ENCODE measurements at regions not wholly inside any gene's neighbourhood (a gene's known extent, or its start where the extent isn't known, plus 50 kb on each side); places are given as distances from the start of the nearest gene placed in this dataset.

DNA sequence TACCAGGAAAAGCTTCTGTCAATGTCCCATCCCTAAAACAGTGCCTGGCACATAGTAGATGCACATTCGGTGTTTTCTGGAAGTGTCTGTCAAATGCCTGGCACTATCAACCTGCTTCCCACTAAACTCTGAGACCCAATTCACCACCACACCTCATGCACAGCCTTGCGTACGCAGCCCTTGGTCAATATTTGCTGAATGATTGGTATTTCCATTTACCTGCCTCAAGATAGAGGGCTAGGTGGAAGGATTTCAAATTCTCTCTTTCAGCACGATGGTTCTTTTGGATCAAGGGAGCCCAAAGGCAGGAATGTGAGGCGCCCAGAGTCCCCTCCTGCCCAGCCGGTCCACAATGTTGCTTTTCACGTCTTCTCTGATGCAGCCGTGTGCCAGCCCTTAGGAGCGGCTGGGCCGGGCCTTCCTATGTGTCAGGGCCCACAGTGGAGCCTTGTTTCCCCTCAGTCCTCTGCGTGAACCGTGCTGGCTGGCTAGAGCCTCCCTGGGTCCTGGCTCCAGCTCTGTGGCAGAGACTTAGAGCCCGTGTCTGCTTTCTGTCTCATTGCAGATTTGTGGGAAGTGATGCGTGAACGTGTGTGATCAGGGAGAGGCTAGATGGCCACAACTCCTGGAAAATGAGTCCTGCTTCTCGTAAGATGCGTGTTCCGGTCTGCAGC is 99.9 kb upstream of the RFLNA start:
- ATAC-seq, result peak in 1 of 2 donors; percentile 47
- no peak overlapping the region for H3K4me3 ChIP-seq
- H3K9me3 ChIP-seq, result no peaks in the 10 kb centered on the region

DNA sequence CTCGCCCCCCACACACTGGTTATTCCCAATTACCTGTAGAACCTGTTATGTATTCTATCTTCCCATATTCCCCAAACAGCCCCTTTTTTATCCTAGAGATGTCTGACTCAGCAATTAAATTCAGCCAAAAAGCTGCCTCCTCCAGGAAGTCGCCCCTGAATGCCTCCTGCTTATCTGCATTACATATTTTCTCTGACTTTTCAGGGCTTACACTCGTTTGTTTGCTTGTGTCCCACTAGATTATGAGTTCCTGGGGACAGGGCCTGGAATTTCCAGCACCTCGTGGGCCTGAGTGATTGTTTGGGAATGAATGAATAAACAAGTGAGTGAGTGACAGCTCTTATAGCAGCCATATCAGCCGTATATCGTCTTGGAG is 99.3 kb upstream of the RFLNA start:
- ATAC-seq (no peak), DNase-seq (no peak)
- H3K4me3 ChIP-seq, result no peak overlapping the region
- H3K36me3 ChIP-seq, result no peaks in the 10 kb centered on the region
- H3K9me3 ChIP-seq, result no peaks in the 10 kb centered on the region
- H3K4me1 ChIP-seq, result no peaks in the 10 kb centered on the region
- TF ChIP-seq, protein P1, sequence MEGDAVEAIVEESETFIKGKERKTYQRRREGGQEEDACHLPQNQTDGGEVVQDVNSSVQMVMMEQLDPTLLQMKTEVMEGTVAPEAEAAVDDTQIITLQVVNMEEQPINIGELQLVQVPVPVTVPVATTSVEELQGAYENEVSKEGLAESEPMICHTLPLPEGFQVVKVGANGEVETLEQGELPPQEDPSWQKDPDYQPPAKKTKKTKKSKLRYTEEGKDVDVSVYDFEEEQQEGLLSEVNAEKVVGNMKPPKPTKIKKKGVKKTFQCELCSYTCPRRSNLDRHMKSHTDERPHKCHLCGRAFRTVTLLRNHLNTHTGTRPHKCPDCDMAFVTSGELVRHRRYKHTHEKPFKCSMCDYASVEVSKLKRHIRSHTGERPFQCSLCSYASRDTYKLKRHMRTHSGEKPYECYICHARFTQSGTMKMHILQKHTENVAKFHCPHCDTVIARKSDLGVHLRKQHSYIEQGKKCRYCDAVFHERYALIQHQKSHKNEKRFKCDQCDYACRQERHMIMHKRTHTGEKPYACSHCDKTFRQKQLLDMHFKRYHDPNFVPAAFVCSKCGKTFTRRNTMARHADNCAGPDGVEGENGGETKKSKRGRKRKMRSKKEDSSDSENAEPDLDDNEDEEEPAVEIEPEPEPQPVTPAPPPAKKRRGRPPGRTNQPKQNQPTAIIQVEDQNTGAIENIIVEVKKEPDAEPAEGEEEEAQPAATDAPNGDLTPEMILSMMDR (IDR thresholded peaks at IDR 0.05), result no peak
- intact Hi-C loops (cut with DNase I), result no loop called here
- H3K27me3 ChIP-seq (ENCODE audit: low read depth), result no peaks in the 10 kb centered on the region
- no peak overlapping the region for H3K27ac ChIP-seq

More for the DNA sequence above, 99.9 kb upstream of the RFLNA start:
- Histone ChIP-seq H3K27ac (no peak overlapping the region), H3K27me3 (ENCODE audit: low read depth) (no peaks in the 10 kb centered on the region), H3K36me3 (no peaks in the 10 kb centered on the region), H3K4me1 (no peaks in the 10 kb centered on the region)
- TF ChIP-seq, protein P1 (IDR thresholded peaks at IDR 0.05), result no peak
- DNase-seq, result no peak
- intact Hi-C loops (cut with DNase I), result no loop called here

DNA sequence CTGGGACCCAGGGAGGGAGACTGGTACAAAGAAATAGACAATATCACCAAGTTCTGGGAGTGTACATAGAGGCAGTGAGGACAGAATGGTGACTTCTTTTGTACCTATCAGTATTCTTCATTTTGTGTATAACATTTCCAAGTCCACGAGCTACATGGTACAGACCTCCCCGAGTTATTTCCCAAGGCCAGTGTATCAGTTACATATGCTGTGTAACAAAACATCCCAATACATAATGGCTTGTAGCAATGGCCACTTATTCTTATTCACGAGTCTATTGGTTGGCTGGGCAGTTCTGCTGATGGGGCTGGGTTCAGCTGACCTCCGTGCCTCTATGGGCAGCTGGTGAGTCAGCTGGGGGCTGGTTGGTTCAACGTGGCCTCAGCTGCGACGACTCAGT is 98.7 kb upstream of the RFLNA start:
- no peaks in the 10 kb centered on the region for H3K9me3 ChIP-seq

DNA sequence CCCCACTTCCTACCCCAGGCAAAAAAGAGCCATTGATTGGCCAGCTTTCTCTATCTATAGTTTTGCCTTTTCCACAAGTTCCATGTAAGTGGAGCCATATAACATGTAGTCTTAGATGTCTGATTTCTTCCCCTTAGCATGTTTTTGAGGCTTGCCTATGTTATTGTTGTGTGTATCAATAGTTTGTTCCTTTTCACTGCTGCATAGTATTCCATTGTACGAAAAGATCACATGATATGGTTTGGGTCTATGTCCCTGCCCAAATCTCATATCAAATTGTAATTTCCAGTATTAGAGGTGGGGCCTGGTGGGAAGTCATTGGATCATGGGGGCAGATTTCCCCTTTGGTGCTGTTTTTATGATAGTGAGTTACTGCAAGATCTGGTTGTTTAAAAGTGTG is 93.6 kb upstream of the RFLNA start:
- Histone ChIP-seq H3K36me3 (no peaks in the 10 kb centered on the region), H3K27me3 (ENCODE audit: low read depth) (no peaks in the 10 kb centered on the region), H3K27ac (no peak overlapping the region), H3K4me3 (no peak overlapping the region), H3K4me1 (no peaks in the 10 kb centered on the region), H3K9me3 (peaks cover 10% of the 10 kb centered on the region)
- ATAC-seq (no peak), DNase-seq (no peak)
- TF ChIP-seq, protein P1 (IDR thresholded peaks at IDR 0.05), result no peak
- intact Hi-C loops (cut with DNase I), result no loop called here

More for the DNA sequence above, 98.7 kb upstream of the RFLNA start:
- Histone ChIP-seq H3K27ac (no peak overlapping the region), H3K27me3 (ENCODE audit: low read depth) (no peaks in the 10 kb centered on the region), H3K4me3 (no peak overlapping the region), H3K36me3 (no peaks in the 10 kb centered on the region), H3K4me1 (no peaks in the 10 kb centered on the region)
- no peak for DNase-seq
- intact Hi-C loops (cut with DNase I), result no loop called here
- ATAC-seq, result no peak
- TF ChIP-seq, protein P1 (IDR thresholded peaks at IDR 0.05), result no peak

DNA sequence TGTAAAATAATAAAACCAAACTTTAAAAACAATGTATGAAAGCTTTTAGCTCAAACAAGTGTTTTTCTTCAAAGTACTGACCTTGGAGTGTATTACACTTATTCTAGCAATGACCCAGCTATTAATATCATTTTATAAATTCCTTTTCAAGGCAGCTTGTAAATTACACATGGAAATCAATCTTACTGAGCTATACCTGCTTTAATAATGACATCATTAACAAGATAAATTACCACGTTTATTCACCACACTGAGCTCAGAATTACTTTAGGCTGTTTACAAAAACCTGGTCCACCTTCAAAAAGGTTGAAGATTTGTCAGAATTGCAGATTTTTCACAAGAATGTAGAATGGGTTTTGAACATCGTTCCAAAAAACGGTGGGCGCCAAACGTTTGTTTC is 91.7 kb upstream of the RFLNA start:
- intact Hi-C loops (cut with DNase I), result no loop called here
- no peaks in the 10 kb centered on the region for H3K36me3 ChIP-seq
- H3K4me3 ChIP-seq, result no peak overlapping the region
- H3K27me3 ChIP-seq (ENCODE audit: low read depth), result no peaks in the 10 kb centered on the region
- peaks cover 10% of the 10 kb centered on the region for H3K9me3 ChIP-seq
- DNase-seq (no peak), ATAC-seq (no peak)
- TF ChIP-seq, protein P1 (IDR thresholded peaks at IDR 0.05), result no peak
- no peaks in the 10 kb centered on the region for H3K4me1 ChIP-seq
- no peak overlapping the region for H3K27ac ChIP-seq

All from lower lobe of right lung (tissue), 2 donors.